ENCODE measurements at regions not wholly inside any gene's neighbourhood (a gene's known extent, or its start where the extent isn't known, plus 50 kb on each side); places are given as distances from the start of the nearest gene placed in this dataset.

DNA sequence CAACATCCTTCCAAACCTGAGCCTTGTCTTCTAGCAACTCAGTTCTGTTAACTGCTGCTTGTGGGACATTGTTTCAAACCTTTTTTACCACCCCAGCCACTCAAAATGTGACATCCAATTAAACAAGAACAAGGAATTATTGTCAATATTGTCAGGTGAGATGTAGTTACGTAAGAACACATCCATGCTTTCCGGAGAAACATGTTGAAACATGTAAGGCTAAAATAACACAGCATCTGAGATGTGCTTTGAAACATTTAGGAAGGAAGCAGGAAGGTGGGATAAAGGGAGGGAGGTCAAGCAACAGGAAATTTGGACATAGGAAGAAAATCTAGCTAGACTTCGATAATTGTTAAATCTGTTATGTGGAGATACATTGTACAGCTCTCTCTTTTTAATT, 50.9 kb upstream of the PRICKLE2 start (continued):
- TF ChIP-seq, protein P1, sequence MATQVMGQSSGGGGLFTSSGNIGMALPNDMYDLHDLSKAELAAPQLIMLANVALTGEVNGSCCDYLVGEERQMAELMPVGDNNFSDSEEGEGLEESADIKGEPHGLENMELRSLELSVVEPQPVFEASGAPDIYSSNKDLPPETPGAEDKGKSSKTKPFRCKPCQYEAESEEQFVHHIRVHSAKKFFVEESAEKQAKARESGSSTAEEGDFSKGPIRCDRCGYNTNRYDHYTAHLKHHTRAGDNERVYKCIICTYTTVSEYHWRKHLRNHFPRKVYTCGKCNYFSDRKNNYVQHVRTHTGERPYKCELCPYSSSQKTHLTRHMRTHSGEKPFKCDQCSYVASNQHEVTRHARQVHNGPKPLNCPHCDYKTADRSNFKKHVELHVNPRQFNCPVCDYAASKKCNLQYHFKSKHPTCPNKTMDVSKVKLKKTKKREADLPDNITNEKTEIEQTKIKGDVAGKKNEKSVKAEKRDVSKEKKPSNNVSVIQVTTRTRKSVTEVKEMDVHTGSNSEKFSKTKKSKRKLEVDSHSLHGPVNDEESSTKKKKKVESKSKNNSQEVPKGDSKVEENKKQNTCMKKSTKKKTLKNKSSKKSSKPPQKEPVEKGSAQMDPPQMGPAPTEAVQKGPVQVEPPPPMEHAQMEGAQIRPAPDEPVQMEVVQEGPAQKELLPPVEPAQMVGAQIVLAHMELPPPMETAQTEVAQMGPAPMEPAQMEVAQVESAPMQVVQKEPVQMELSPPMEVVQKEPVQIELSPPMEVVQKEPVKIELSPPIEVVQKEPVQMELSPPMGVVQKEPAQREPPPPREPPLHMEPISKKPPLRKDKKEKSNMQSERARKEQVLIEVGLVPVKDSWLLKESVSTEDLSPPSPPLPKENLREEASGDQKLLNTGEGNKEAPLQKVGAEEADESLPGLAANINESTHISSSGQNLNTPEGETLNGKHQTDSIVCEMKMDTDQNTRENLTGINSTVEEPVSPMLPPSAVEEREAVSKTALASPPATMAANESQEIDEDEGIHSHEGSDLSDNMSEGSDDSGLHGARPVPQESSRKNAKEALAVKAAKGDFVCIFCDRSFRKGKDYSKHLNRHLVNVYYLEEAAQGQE (IDR thresholded peaks at IDR 0.05; ENCODE audit: low read depth), result no peak
- TF ChIP-seq SP1 (IDR thresholded peaks at IDR 0.05; ENCODE audit: low read depth), result no peak
- no peak for TF ChIP-seq RAD21 (IDR thresholded peaks at IDR 0.05; ENCODE audit: low read depth)
- TF ChIP-seq SRF (IDR thresholded peaks at IDR 0.05; ENCODE audit: low read depth), result no peak
- no peak for TF ChIP-seq POLR2A (IDR thresholded peaks at IDR 0.05; ENCODE audit: borderline replicate concordance, extremely low read depth, insufficient read depth, insufficient read length)
- no peak for TF ChIP-seq YY1 (IDR thresholded peaks at IDR 0.05; ENCODE audit: extremely low read depth, insufficient replicate concordance, low read depth, low read length)
- no peak for TF ChIP-seq TCF7L2 (IDR thresholded peaks at IDR 0.05; ENCODE audit: borderline replicate concordance, extremely low read depth, insufficient read depth, insufficient read length)
- TF ChIP-seq CEBPB (IDR thresholded peaks at IDR 0.05; ENCODE audit: low read depth), result no peak
- TF ChIP-seq EGR1 (IDR thresholded peaks at IDR 0.05; ENCODE audit: low read depth), result no peak
- no peak for TF ChIP-seq FOSL1 (IDR thresholded peaks at IDR 0.05; ENCODE audit: low read depth)
